ENCODE measurements at regions not wholly inside any gene's neighbourhood (a gene's known extent, or its start where the extent isn't known, plus 50 kb on each side); places are given as distances from the start of the nearest gene placed in this dataset.

DNA sequence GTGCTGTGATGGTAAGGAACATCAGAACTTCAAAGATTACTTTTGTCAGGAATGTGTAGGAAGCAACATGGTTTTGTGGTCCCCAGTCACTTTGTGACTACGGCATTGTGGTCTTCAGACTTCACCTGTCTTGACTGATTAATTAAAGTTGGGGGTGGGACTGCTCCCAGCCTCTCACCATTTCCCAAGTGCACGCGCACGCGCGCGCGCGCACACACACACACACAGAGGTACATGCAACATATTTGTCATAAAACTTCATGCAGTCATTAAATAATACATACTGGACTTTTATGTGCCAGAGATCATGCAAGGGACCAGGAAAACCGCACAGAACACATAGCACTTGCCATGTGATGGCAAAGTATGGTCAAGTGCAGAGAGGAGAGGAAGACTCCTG is 181.2 kb downstream of the EVX1 start:
- BruUV-seq (replicated peaks) = no TSS peak
- no peak for ATAC-seq
- Histone ChIP-seq H3K36me3 (replicated peaks in 1 of 2; ENCODE audit: control insufficient read depth in 1 of 2, insufficient read depth in 2 of 2, low read length in 2 of 2) (no peaks in the 10 kb centered on the region), H3K4me1 (ENCODE audit: insufficient read depth, low read length) (0 out of 2 replicates have a peak, but pooled peaks cover 6% of the 10 kb centered on the region), H3K27me3 (ENCODE audit: control insufficient read depth in 1 of 2, insufficient read depth in 2 of 2, low read length in 2 of 2) (peaks cover 0 to 2% of the 10 kb centered on the region in 2 experiments; a peak in 2 of 5 replicates), H4K20me1 (ENCODE audit: insufficient read depth, low read length) (no peaks in the 10 kb centered on the region), H3K9ac (ENCODE audit: insufficient read depth, low read depth, low read length) (no peak overlapping the region), H2AFZ (ENCODE audit: low read length) (no peak overlapping the region), H3K9me3 (ENCODE audit: low read length) (no peaks in the 10 kb centered on the region), H3K79me2 (ENCODE audit: insufficient read depth, low read length) (no peaks in the 10 kb centered on the region), H3K4me3 (replicated peaks in 1 of 3; ENCODE audit: insufficient read depth in 1 of 3, low read depth in 2 of 3, low read length in 3 of 3) (no peak overlapping the region), H3K4me2 (ENCODE audit: low read depth, low read length) (no peak overlapping the region), H3K27ac (ENCODE audit: extremely low read length, insufficient read depth, low read length) (no peak overlapping the region)
- in situ Hi-C loops (cut with HindIII; ENCODE audit: extremely low pct_ligation_motif_present, low pct_unique_long_range_greater_than_20kb) (no loop called here), intact Hi-C loops (cut with micrococcal nuclease; ENCODE audit: unreplicated experiment) (no loop called here)
- POLR2A ChIA-PET = no interaction called here
- TF ChIP-seq, protein P1, sequence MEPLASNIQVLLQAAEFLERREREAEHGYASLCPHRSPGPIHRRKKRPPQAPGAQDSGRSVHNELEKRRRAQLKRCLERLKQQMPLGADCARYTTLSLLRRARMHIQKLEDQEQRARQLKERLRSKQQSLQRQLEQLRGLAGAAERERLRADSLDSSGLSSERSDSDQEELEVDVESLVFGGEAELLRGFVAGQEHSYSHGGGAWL (CRISPR knock-in tag; IDR thresholded peaks at IDR 0.05) = no peak
- no peak for TF ChIP-seq SRSF4 (IDR thresholded peaks at IDR 0.05; ENCODE audit: low read depth, low read length, poor library complexity, severe bottlenecking)
- no peak for FAIRE-seq
- CTCF ChIA-PET (ENCODE audit: low intra/inter-chr PET ratio, low total read pairs) = no interaction called here
- WGBS (ENCODE audit: low lambda C conversion rate) = 81% methylated on average over 10 of the region's 10 CpGs
- DNase-seq (ENCODE audit: low spot score) = no peak

GRCh38 chr7:27424231-27424630 is 181.6 kb downstream of the EVX1 start:
- no peak for FAIRE-seq
- H3K4me1 ChIP-seq (ENCODE audit: insufficient read depth, low read length) = 0 out of 2 replicates have a peak, but pooled peaks cover 6% of the 10 kb centered on the region
- H3K4me2 ChIP-seq (ENCODE audit: low read depth, low read length) = no peak overlapping the region
- TF ChIP-seq ZNF256 (CRISPR knock-in tag; conservative IDR thresholded peaks at IDR 0.05) = no peak
- H3K4me3 ChIP-seq (replicated peaks in 1 of 3; ENCODE audit: insufficient read depth in 1 of 3, low read depth in 2 of 3, low read length in 3 of 3) = no peak overlapping the region
- WGBS (ENCODE audit: low lambda C conversion rate) = 40% methylated on average over 3 of the region's 3 CpGs
- in situ Hi-C loops (cut with HindIII; ENCODE audit: extremely low pct_ligation_motif_present, low pct_unique_long_range_greater_than_20kb) (no loop called here), intact Hi-C loops (cut with micrococcal nuclease; ENCODE audit: unreplicated experiment) (no loop called here)
- no TSS peak for BruUV-seq (replicated peaks)
- DNase-seq (ENCODE audit: low spot score) = no peak
- H4K20me1 ChIP-seq (ENCODE audit: insufficient read depth, low read length) = no peaks in the 10 kb centered on the region
- POLR2A ChIA-PET = no interaction called here
- H3K79me2 ChIP-seq (ENCODE audit: insufficient read depth, low read length) = no peaks in the 10 kb centered on the region
- H3K27me3 ChIP-seq (ENCODE audit: control insufficient read depth in 1 of 2, insufficient read depth in 2 of 2, low read length in 2 of 2) = peaks cover 0 to 2% of the 10 kb centered on the region in 2 experiments; a peak in 2 of 5 replicates
- H3K27ac ChIP-seq (ENCODE audit: extremely low read length, insufficient read depth, low read length) = no peak overlapping the region
- no peak overlapping the region for H2AFZ ChIP-seq (ENCODE audit: low read length)
- H3K9me3 ChIP-seq (ENCODE audit: low read length) = no peaks in the 10 kb centered on the region
- H3K36me3 ChIP-seq (replicated peaks in 1 of 2; ENCODE audit: control insufficient read depth in 1 of 2, insufficient read depth in 2 of 2, low read length in 2 of 2) = no peaks in the 10 kb centered on the region
- CTCF ChIA-PET (ENCODE audit: low intra/inter-chr PET ratio, low total read pairs) = no interaction called here
- H3K9ac ChIP-seq (ENCODE audit: insufficient read depth, low read depth, low read length) = no peak overlapping the region
- ATAC-seq = no peak
